Gastrocnemius medialis (tissue), 4 donors: ENCODE measurements at regions not wholly inside any gene's neighbourhood (a gene's known extent, or its start where the extent isn't known, plus 50 kb on each side); places are given as distances from the start of the nearest gene placed in this dataset.

Source experiments
- CTCF ChIP-seq, 5 experiments: fragments of 450-650 bp in 3 of 5; fragments of 200-600 bp in 2 of 5; sonication (generic) in 2 of 5; IDR thresholded peaks in 4 of 5; conservative IDR thresholded peaks in 1 of 5; 1 replicate in 4 of 5; 2 replicates in 1 of 5; pipeline ENCODE4 v1.5.1; 2016 to 2019; ENCODE audit warnings: antibody characterized with exemption in 5 of 5, mild to moderate bottlenecking in 3 of 5, moderate library complexity in 3 of 5
- POLR2A ChIP-seq, 2 donors: fragments of 450-650 bp; IDR thresholded peaks; one replicate each; pipeline ENCODE4 v1.6.1; 2017; ENCODE audit warnings: antibody characterized with exemption in 2 of 2, mild to moderate bottlenecking in 2 of 2, moderate library complexity in 2 of 2

- TF ChIP-seq CTCF (IDR thresholded peaks at IDR 0.05 in 4 of 5, conservative IDR thresholded peaks at IDR 0.05 in 1 of 5) (no peak), POLR2A (IDR thresholded peaks at IDR 0.05) (no peak)
Observed at GRCh38 chr17:77061669-77062068, 79.1 kb upstream of the SEC14L1 start.
